IMR-90 (cell line): ENCODE measurements at regions not wholly inside any gene's neighbourhood (a gene's known extent, or its start where the extent isn't known, plus 50 kb on each side); places are given as distances from the start of the nearest gene placed in this dataset.

ENCODE experiments used
- BHLHE40 ChIP-seq: fragments of 150-350 bp; IDR thresholded peaks from 2 replicates; pipeline ENCODE4 v1.6.1; 2016; ENCODE audit warnings: mild to moderate bottlenecking, low read depth, low read length
- CEBPB ChIP-seq: IDR thresholded peaks from 2 replicates; pipeline ENCODE4 v1.6.1; 2012; ENCODE audit warnings: low read depth, low read length, improper control_type of control experiment
- CHD1 ChIP-seq: IDR thresholded peaks from 2 replicates; pipeline ENCODE4 v1.6.1; 2012; ENCODE audit warnings: low read depth, low read length, improper control_type of control experiment
- MAFK ChIP-seq: IDR thresholded peaks from 2 replicates; pipeline ENCODE4 v1.6.1; 2012; ENCODE audit warnings: low read depth, low read length, improper control_type of control experiment
- MAZ ChIP-seq: IDR thresholded peaks from 2 replicates; pipeline ENCODE4 v1.6.1; 2012; ENCODE audit warnings: low read depth, mild to moderate bottlenecking, low read length, improper control_type of control experiment, moderate library complexity, borderline replicate concordance
- NFE2L2 ChIP-seq: fragments of 150-350 bp; IDR thresholded peaks from 2 replicates; pipeline ENCODE4 v1.6.1; 2016; ENCODE audit warnings: low read depth, mild to moderate bottlenecking, low read length
- POLR2A ChIP-seq: IDR thresholded peaks from 2 replicates; pipeline ENCODE4 v1.6.1; 2012; ENCODE audit warnings: mild to moderate bottlenecking, low read depth, low read length
- RAD21 ChIP-seq: IDR thresholded peaks from 2 replicates; pipeline ENCODE4 v1.6.1; 2012; ENCODE audit warnings: low read length, improper control_type of control experiment
- RCOR1 ChIP-seq: IDR thresholded peaks from 2 replicates; pipeline ENCODE4 v1.6.1; 2012; ENCODE audit warnings: mild to moderate bottlenecking, low read length, improper control_type of control experiment; ENCODE audit not compliant: insufficient replicate concordance
- RFX5 ChIP-seq: IDR thresholded peaks from 2 replicates; pipeline ENCODE4 v1.8.0; 2012; ENCODE audit warnings: low read depth, mild to moderate bottlenecking, low read length, moderate library complexity
- SMC3 ChIP-seq: fragments of 150-350 bp; IDR thresholded peaks from 2 replicates; pipeline ENCODE4 v1.6.1; 2016; ENCODE audit warnings: low read depth, mild to moderate bottlenecking, antibody characterized with exemption, low read length, moderate library complexity
- TF ChIP-seq, protein P1 (sequence below): conservative IDR thresholded peaks from 2 replicates; pipeline ENCODE4 v1.5.1; 2012; ENCODE audit warnings: mild to moderate bottlenecking, low read depth, low read length, improper control_type of control experiment
- TF ChIP-seq, protein P2 (sequence below): fragments of 150-350 bp; IDR thresholded peaks from 2 replicates; pipeline ENCODE4 v1.6.1; 2016; ENCODE audit warnings: low read depth, mild to moderate bottlenecking, low read length, moderate library complexity, borderline replicate concordance
- TF ChIP-seq, protein P3 (sequence below): fragments of 150-350 bp; IDR thresholded peaks from 2 replicates; pipeline ENCODE4 v1.6.1; 2017; ENCODE audit warnings: mild to moderate bottlenecking, antibody characterized with exemption, low read length, low read depth

DNA sequence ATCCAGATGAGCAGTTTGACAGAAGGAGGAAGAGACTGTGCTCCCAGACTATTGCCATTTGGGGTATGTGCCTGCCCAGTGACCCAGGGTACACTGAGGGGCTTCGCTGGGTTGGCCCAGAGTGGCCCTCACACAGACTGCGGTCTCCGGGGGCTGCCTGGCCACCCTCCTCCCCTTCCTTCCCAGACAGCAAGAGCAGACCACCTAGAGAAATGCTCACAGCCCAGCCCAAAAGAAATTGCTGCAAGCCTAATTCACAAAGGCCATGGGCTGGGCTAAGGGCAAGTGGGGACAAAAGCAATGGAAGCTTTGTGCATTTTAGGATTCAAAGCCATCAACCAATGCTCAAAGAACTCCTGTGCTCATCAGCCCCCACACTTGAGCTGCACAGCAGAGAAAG, 277.6 kb downstream of the CDC5L start:
- TF ChIP-seq MAFK (no peak), CHD1 (no peak), CEBPB (no peak), POLR2A (no peak), RAD21 (no peak), SMC3 (no peak), RCOR1 (no peak), BHLHE40 (no peak), RFX5 (no peak), MAZ (no peak), NFE2L2 (no peak)
- TF ChIP-seq, protein P1, sequence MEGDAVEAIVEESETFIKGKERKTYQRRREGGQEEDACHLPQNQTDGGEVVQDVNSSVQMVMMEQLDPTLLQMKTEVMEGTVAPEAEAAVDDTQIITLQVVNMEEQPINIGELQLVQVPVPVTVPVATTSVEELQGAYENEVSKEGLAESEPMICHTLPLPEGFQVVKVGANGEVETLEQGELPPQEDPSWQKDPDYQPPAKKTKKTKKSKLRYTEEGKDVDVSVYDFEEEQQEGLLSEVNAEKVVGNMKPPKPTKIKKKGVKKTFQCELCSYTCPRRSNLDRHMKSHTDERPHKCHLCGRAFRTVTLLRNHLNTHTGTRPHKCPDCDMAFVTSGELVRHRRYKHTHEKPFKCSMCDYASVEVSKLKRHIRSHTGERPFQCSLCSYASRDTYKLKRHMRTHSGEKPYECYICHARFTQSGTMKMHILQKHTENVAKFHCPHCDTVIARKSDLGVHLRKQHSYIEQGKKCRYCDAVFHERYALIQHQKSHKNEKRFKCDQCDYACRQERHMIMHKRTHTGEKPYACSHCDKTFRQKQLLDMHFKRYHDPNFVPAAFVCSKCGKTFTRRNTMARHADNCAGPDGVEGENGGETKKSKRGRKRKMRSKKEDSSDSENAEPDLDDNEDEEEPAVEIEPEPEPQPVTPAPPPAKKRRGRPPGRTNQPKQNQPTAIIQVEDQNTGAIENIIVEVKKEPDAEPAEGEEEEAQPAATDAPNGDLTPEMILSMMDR = no peak
- TF ChIP-seq, protein P2, sequence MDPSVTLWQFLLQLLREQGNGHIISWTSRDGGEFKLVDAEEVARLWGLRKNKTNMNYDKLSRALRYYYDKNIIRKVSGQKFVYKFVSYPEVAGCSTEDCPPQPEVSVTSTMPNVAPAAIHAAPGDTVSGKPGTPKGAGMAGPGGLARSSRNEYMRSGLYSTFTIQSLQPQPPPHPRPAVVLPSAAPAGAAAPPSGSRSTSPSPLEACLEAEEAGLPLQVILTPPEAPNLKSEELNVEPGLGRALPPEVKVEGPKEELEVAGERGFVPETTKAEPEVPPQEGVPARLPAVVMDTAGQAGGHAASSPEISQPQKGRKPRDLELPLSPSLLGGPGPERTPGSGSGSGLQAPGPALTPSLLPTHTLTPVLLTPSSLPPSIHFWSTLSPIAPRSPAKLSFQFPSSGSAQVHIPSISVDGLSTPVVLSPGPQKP = no peak
- TF ChIP-seq, protein P3, sequence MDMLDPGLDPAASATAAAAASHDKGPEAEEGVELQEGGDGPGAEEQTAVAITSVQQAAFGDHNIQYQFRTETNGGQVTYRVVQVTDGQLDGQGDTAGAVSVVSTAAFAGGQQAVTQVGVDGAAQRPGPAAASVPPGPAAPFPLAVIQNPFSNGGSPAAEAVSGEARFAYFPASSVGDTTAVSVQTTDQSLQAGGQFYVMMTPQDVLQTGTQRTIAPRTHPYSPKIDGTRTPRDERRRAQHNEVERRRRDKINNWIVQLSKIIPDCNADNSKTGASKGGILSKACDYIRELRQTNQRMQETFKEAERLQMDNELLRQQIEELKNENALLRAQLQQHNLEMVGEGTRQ = no peak
